ENCODE measurements at regions not wholly inside any gene's neighbourhood (a gene's known extent, or its start where the extent isn't known, plus 50 kb on each side); places are given as distances from the start of the nearest gene placed in this dataset.

DNA sequence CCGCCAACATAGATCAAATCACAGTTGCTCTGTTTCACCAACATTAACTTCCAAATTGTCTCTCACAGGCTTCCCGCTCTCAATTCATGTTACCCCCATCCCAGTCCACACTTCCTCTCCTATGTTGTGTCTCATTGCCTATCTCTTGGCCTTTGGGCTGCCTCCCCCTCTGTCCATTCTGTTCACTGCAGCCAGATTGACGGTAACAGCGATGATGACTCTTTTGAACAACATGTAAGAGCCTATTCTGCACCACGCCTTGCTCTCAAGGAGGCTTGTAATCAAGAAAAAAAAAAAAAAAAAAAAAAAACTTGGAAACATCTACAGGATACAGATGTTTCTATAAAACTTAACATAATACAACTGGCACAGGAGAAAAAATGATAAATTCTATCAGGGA is 77.3 kb upstream of the RMDN2 start:
- Histone ChIP-seq H3K4me3 (ENCODE audit: low read length) (no peak overlapping the region), H3K4me1 (ENCODE audit: control insufficient read depth, insufficient read depth, low read length) (peaks cover 2% of the 10 kb centered on the region), H3K9me3 (replicated peaks; ENCODE audit: control insufficient read depth, low read depth, low read length) (no peaks in the 10 kb centered on the region), H3K36me3 (ENCODE audit: control insufficient read depth, insufficient read depth, low read length) (no peaks in the 10 kb centered on the region), H3K27ac (ENCODE audit: low read length) (no peak overlapping the region), H3K27me3 (ENCODE audit: control insufficient read depth, insufficient read depth, low read length) (no peaks in the 10 kb centered on the region)
- DNase-seq: no peak
- WGBS (ENCODE audit: insufficient coverage): 89% methylated on average over 2 of the region's 5 CpGs

DNA sequence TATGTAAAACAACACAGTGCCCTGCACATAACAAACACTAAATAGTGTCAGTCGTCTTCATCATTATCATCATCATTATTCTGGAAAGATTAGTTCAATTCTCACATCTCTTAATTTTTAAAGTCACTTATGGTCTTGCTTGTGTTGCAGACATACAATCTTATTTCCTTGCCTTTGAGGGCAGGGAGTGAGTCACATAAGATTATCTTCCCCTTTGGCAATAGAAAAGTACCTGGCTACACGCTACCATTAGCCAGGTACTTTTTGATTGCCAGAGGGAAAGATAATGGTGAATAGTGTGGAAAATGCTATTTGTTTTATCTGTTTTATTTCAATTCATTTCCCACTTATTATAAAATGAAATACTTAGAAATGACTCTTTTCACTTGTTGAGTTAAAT is 76.6 kb upstream of the RMDN2 start:
- no peaks in the 10 kb centered on the region for H3K27me3 ChIP-seq (ENCODE audit: control insufficient read depth, insufficient read depth, low read length)
- WGBS (ENCODE audit: insufficient coverage): no CpG with 5 or more reads among the region's 2 CpGs
- no peaks in the 10 kb centered on the region for H3K4me1 ChIP-seq (ENCODE audit: control insufficient read depth, insufficient read depth, low read length)
- no peak for DNase-seq
- no peaks in the 10 kb centered on the region for H3K9me3 ChIP-seq (replicated peaks; ENCODE audit: control insufficient read depth, low read depth, low read length)
- H3K27ac ChIP-seq (ENCODE audit: low read length): no peak overlapping the region
- H3K4me3 ChIP-seq (ENCODE audit: low read length): no peak overlapping the region
- H3K36me3 ChIP-seq (ENCODE audit: control insufficient read depth, insufficient read depth, low read length): no peaks in the 10 kb centered on the region

DNA sequence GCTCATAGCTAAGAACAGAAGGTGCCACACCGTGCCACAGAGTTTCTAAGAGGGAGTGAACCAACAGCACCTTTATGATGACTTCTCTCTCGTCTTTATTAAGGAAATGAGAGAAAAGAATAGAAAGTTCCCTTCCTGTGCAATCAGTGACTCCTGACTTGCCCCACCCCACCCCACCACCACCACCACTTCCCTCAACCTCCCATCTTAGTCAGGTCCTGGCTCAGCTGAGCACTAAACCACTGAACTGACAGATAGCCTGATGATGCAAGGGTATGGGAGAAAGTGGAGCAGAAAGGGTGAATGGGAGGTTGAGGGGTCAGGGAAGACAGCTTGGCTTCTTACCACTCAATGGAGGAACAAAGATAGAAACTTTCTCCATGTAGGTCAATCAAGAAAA is 75.2 kb upstream of the RMDN2 start:
- WGBS (ENCODE audit: insufficient coverage): no CpG with 5 or more reads among the region's 2 CpGs
- H3K36me3 ChIP-seq (ENCODE audit: control insufficient read depth, insufficient read depth, low read length): no peaks in the 10 kb centered on the region
- DNase-seq: no peak
- no peaks in the 10 kb centered on the region for H3K27me3 ChIP-seq (ENCODE audit: control insufficient read depth, insufficient read depth, low read length)
- no peaks in the 10 kb centered on the region for H3K4me1 ChIP-seq (ENCODE audit: control insufficient read depth, insufficient read depth, low read length)
- H3K4me3 ChIP-seq (ENCODE audit: low read length): no peak overlapping the region
- H3K9me3 ChIP-seq (replicated peaks; ENCODE audit: control insufficient read depth, low read depth, low read length): no peaks in the 10 kb centered on the region
- no peak overlapping the region for H3K27ac ChIP-seq (ENCODE audit: low read length)

DNA sequence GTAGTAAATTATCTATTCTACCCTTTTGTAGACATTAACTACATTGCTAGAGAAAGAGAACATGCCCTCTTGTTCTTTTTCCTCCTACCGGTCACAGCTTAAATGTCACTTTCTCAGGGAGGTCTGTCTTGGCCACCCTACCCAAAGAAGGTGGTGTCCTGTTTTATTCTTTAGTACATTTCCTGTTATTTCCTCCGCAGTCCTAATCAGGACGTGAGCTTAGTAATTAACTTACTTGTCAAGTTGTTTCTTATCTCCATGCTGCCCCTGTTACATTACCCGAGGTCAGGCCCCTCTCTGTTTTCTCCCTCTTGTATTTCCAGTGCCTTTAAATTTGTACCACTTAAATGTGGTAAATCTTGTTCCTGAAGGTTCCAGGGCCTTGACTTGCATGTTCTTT is 73.7 kb upstream of the RMDN2 start:
- Histone ChIP-seq H3K4me1 (ENCODE audit: control insufficient read depth, insufficient read depth, low read length) (peaks cover 10% of the 10 kb centered on the region), H3K9me3 (replicated peaks; ENCODE audit: control insufficient read depth, low read depth, low read length) (no peaks in the 10 kb centered on the region), H3K27ac (ENCODE audit: low read length) (peak overlapping the region; percentile 29), H3K27me3 (ENCODE audit: control insufficient read depth, insufficient read depth, low read length) (no peaks in the 10 kb centered on the region), H3K36me3 (ENCODE audit: control insufficient read depth, insufficient read depth, low read length) (no peaks in the 10 kb centered on the region), H3K4me3 (ENCODE audit: low read length) (no peak overlapping the region)
- no CpG with 5 or more reads among the region's 4 CpGs for WGBS (ENCODE audit: insufficient coverage)
- DNase-seq: no peak

DNA sequence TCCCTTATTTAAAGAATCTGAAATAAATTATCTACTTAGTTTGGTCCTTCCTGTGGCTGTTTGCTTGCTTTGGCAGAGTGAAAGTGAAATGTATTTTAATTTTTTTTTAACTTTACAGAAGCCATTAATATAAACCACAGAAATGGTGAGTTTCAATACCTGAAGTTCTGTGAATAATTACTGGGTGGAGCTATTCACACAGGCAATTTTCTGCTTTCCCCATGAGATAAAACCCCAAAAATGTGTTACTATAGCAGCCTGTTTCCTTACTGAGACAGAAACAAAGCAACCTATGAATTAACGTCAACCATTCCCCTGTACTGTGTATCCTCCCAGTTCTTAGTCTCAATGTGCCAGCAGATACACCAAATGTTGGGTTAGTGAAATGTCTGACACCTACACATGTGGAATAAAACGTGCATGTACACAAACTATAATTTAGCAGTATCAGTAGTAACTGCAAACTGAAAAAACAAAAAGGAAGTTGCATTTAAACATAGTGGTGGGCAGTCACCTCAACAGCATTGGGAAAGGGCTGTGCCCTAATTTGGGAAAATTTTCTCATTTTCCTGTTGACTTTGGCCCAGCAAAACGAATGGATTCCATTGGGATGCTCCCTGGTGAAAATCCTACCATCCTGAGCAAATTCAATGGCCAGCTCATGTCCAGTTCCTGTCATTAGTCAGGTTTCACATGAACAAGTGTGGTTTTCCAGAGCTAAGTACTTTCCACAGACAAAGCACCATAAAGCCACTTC is 73.1 kb upstream of the RMDN2 start:
- H3K27ac ChIP-seq (ENCODE audit: low read length): peak overlapping the region; percentile 29
- peaks cover 13% of the 10 kb centered on the region for H3K4me1 ChIP-seq (ENCODE audit: control insufficient read depth, insufficient read depth, low read length)
- 43% methylated on average over 1 of the region's 3 CpGs for WGBS (ENCODE audit: insufficient coverage)

DNA sequence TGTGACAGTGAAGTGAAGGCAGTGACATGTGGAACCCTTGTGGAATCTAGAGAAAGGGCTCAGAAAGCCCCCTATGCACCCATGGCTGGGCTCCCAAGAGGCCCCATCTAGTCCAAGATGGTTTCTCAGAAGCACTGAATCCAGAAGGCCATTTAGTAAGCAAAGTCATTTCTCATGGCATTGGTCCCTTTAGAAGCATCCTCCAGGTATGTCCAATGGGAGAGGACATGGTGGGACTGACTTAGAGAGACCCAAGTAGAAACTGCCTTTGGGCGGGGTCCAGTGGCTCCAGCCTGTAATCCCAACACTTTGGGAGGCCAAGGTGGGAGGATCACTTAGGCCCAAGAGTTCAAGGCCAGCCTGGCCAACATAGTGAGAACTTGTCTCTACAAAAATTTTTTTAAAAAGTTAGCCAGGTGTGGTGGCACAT is 72.5 kb upstream of the RMDN2 start:
- Histone ChIP-seq H3K4me1 (ENCODE audit: control insufficient read depth, insufficient read depth, low read length) (peaks cover 13% of the 10 kb centered on the region), H3K36me3 (ENCODE audit: control insufficient read depth, insufficient read depth, low read length) (no peaks in the 10 kb centered on the region), H3K9me3 (replicated peaks; ENCODE audit: control insufficient read depth, low read depth, low read length) (no peaks in the 10 kb centered on the region), H3K27me3 (ENCODE audit: control insufficient read depth, insufficient read depth, low read length) (no peaks in the 10 kb centered on the region), H3K4me3 (ENCODE audit: low read length) (no peak overlapping the region), H3K27ac (ENCODE audit: low read length) (no peak overlapping the region)
- WGBS (ENCODE audit: insufficient coverage): 94% methylated on average over 1 of the region's 1 CpG
- DNase-seq: no peak

More for the DNA sequence above, 73.1 kb upstream of the RMDN2 start:
- no peak overlapping the region for H3K4me3 ChIP-seq (ENCODE audit: low read length)
- no peak for DNase-seq
- H3K36me3 ChIP-seq (ENCODE audit: control insufficient read depth, insufficient read depth, low read length): no peaks in the 10 kb centered on the region
- no peaks in the 10 kb centered on the region for H3K27me3 ChIP-seq (ENCODE audit: control insufficient read depth, insufficient read depth, low read length)
- H3K9me3 ChIP-seq (replicated peaks; ENCODE audit: control insufficient read depth, low read depth, low read length): no peaks in the 10 kb centered on the region

DNA sequence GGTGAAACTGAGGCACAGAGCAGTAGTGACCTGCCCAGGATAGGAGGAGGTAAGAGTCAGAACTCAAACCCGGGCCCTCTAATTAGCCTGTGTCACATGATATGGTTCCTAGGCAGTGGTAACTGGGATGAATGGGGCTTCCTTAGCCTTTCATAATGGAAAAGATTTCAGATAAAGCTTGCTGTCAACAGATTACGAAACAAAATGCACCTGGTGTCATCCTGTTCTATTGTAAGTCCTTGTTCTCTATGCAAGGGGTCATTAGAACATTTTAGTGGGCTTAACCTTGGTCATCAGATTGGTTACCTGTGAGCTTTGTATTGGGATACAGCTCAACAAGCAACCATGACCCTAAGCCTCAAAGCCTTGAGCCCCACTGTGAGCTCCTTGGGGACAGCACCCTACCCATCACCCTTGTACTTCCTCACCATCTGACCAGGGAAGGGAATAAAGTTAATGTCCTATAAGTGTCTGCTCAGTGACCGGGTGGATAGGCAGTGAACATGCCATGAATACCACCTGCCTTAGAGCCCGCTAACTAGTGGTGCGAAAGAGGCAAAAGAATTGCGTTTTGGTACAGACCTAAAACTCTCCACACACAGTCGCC is 70.3 kb upstream of the RMDN2 start:
- peaks cover 7% of the 10 kb centered on the region for H3K9me3 ChIP-seq (replicated peaks; ENCODE audit: control insufficient read depth, low read depth, low read length)
- H3K36me3 ChIP-seq (ENCODE audit: control insufficient read depth, insufficient read depth, low read length): no peaks in the 10 kb centered on the region
- 96% methylated on average over 5 of the region's 7 CpGs for WGBS (ENCODE audit: insufficient coverage)
- H3K4me3 ChIP-seq (ENCODE audit: low read length): no peak overlapping the region
- H3K4me1 ChIP-seq (ENCODE audit: control insufficient read depth, insufficient read depth, low read length): peaks cover 19% of the 10 kb centered on the region
- DNase-seq: no peak
- no peak overlapping the region for H3K27ac ChIP-seq (ENCODE audit: low read length)
- no peaks in the 10 kb centered on the region for H3K27me3 ChIP-seq (ENCODE audit: control insufficient read depth, insufficient read depth, low read length)

DNA sequence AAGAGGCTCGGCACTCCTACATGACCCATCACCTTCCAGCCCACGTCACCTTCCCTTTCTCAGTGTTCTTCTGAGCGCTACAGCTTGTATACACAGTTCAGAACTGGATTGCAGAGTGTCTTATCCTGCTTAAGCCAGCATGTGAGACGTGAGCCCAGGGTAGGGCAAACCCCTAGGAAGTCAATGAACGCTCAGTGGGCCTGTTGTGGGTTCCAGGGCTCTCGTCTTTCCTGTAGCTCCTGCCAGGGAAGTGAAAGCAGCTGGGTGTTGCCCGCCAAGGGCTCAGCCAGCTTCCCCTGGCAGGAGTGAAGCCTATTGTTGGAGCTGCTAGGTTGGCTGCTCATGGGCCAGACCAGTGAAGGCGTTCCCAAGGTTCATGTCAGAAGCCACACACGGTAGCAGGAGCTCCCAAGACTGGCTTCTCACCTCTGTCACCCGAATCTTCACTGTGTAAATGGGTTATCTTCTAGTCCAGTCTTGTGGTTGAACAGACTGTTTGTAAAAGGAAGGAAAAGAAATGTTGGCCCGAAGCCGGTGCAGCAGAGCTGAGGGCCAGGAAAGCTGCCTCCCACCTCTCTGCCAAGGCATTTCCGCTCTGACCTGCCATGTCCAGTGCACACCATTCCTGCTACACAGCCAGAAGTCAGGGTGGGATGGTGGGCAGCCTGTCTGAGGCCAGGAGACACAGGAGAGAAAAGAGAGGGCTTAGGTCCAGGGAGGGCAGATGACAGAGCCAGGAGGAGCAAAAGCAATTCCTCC is 69.6 kb upstream of the RMDN2 start:
- DNase-seq: peak; percentile 49
- Histone ChIP-seq H3K4me3 (ENCODE audit: low read length) (no peak overlapping the region), H3K27me3 (ENCODE audit: control insufficient read depth, insufficient read depth, low read length) (no peaks in the 10 kb centered on the region), H3K4me1 (ENCODE audit: control insufficient read depth, insufficient read depth, low read length) (peaks cover 19% of the 10 kb centered on the region), H3K27ac (ENCODE audit: low read length) (no peak overlapping the region), H3K9me3 (replicated peaks; ENCODE audit: control insufficient read depth, low read depth, low read length) (peaks cover 7% of the 10 kb centered on the region), H3K36me3 (ENCODE audit: control insufficient read depth, insufficient read depth, low read length) (no peaks in the 10 kb centered on the region)
- 63% methylated on average over 6 of the region's 13 CpGs for WGBS (ENCODE audit: insufficient coverage)

DNA sequence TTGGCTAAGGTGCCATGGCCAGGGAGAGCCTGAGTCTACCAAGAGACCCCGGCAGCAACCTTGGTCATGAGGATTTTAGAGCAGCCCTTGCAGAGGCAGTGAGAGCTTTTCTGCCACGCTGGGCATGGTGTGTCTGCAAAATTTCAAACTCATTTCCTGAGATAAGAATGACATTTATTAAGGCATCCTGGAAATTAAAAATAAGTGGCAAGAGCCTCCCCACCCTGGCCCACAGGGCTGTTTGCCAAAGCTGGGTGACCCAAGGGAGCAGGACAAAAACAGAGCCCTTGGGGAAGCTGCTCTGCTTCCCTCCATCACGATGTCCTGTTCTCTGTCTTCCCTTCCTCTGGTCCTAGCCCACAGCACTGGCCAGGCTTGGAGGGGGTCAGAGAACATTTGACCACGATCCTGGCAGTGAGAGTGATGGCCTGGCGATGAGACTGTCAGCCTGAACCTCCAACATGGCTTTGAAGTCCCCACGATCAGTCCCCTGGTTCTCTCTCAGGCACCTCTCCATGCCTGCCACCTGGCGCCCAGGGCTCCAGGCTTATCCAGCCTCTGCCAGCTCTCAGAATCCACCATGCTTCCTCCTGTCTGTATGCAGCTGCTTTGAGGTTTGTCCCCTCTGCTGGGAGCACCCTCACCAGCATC is 68.9 kb upstream of the RMDN2 start:
- no peak for DNase-seq
- Histone ChIP-seq H3K36me3 (ENCODE audit: control insufficient read depth, insufficient read depth, low read length) (no peaks in the 10 kb centered on the region), H3K4me1 (ENCODE audit: control insufficient read depth, insufficient read depth, low read length) (peaks cover 19% of the 10 kb centered on the region), H3K27me3 (ENCODE audit: control insufficient read depth, insufficient read depth, low read length) (no peaks in the 10 kb centered on the region), H3K9me3 (replicated peaks; ENCODE audit: control insufficient read depth, low read depth, low read length) (peaks cover 7% of the 10 kb centered on the region), H3K27ac (ENCODE audit: low read length) (no peak overlapping the region), H3K4me3 (ENCODE audit: low read length) (no peak overlapping the region)
- WGBS (ENCODE audit: insufficient coverage): 66% methylated on average over 6 of the region's 7 CpGs
